ENCODE measurements at regions not wholly inside any gene's neighbourhood (a gene's known extent, or its start where the extent isn't known, plus 50 kb on each side); places are given as distances from the start of the nearest gene placed in this dataset.

DNA sequence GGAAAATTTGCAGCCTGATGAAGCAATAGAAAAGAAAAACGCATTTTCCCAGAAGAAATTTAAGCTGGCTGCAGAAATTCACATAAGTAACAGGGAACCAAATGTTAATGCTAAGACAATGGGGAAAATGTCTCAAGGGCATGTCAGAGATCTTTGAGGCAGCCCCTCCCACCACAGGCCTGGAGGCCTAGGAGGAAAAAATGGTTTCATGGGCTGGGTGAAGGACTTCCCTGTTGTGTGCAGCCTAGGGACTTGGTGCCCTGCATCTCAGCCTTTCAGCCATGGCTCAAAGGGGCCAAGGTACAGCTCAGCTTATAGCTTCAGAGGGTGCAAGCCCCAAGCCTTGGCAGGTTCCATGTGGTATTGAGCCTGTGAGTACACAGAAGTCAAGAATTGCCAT lies 476.1 kb upstream of the DPP6 start:
- Mint-ChIP-seq H3K36me3 (peaks cover 2% of the 10 kb centered on the region), H3K4me3 (no peak overlapping the region), H3K9me3 (peaks cover 44% of the 10 kb centered on the region), H3K4me1 (no peaks in the 10 kb centered on the region), H3K27me3 (ENCODE audit: insufficient read depth, low read depth) (no peaks in the 10 kb centered on the region), H3K27ac (no peak overlapping the region)
- no peaks in the 10 kb centered on the region for H3F3A ChIP-seq (ENCODE audit: low read depth)
- H2AFZ ChIP-seq (replicated peaks): no peak overlapping the region
- H3K79me2 ChIP-seq (ENCODE audit: low read depth): no peaks in the 10 kb centered on the region
- TF ChIP-seq, protein P1, sequence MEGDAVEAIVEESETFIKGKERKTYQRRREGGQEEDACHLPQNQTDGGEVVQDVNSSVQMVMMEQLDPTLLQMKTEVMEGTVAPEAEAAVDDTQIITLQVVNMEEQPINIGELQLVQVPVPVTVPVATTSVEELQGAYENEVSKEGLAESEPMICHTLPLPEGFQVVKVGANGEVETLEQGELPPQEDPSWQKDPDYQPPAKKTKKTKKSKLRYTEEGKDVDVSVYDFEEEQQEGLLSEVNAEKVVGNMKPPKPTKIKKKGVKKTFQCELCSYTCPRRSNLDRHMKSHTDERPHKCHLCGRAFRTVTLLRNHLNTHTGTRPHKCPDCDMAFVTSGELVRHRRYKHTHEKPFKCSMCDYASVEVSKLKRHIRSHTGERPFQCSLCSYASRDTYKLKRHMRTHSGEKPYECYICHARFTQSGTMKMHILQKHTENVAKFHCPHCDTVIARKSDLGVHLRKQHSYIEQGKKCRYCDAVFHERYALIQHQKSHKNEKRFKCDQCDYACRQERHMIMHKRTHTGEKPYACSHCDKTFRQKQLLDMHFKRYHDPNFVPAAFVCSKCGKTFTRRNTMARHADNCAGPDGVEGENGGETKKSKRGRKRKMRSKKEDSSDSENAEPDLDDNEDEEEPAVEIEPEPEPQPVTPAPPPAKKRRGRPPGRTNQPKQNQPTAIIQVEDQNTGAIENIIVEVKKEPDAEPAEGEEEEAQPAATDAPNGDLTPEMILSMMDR (IDR thresholded peaks at IDR 0.05): no peak
- no peak for TF ChIP-seq EZH2phosphoT487 (IDR thresholded peaks at IDR 0.05)
- TF ChIP-seq EZH2 (IDR thresholded peaks at IDR 0.05): no peak
- no peaks in the 10 kb centered on the region for H4K20me1 ChIP-seq (ENCODE audit: low read depth)
- H3K4me3 ChIP-seq: no peak overlapping the region
- H3K27ac ChIP-seq: no peak overlapping the region
- no peak for DNase-seq (ENCODE audit: low spot score)
- no peak overlapping the region for H3K9ac ChIP-seq
- peaks cover 31% of the 10 kb centered on the region for H3K9me3 ChIP-seq (ENCODE audit: low read depth)
- no peaks in the 10 kb centered on the region for H3K4me1 ChIP-seq
- H3K36me3 ChIP-seq: no peaks in the 10 kb centered on the region
- no peaks in the 10 kb centered on the region for H3K27me3 ChIP-seq
- no peak overlapping the region for H3K4me2 ChIP-seq

DNA sequence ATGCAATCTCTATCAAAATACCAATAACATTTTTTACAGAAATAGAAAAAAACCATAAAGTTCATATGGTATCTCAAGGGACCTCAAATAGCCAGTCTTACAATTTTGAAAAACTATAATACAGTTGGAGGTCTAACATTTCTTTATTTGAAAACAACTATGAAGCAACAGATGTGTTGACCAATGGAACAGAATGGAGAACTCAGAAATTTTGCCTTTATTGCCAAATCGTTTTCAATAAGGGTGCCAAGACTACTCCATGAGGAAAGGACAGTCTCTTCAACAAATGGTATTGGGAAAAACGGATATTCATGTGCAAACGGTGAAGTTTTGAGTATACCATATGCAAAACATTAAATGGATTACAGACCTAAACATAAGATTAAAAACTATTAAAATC lies 470.8 kb upstream of the DPP6 start:
- Histone ChIP-seq H3K36me3 (peaks cover 7% of the 10 kb centered on the region), H3K4me2 (no peak overlapping the region), H3K9ac (no peak overlapping the region), H3K27ac (no peak overlapping the region), H3K9me3 (ENCODE audit: low read depth) (peaks cover 37% of the 10 kb centered on the region), H3F3A (ENCODE audit: low read depth) (no peaks in the 10 kb centered on the region), H2AFZ (replicated peaks) (no peak overlapping the region), H4K20me1 (ENCODE audit: low read depth) (no peaks in the 10 kb centered on the region), H3K4me1 (no peaks in the 10 kb centered on the region), H3K4me3 (no peak overlapping the region), H3K79me2 (ENCODE audit: low read depth) (no peaks in the 10 kb centered on the region), H3K27me3 (no peaks in the 10 kb centered on the region)
- no peaks in the 10 kb centered on the region for H3K27me3 Mint-ChIP-seq (ENCODE audit: insufficient read depth, low read depth)
- no peak for DNase-seq (ENCODE audit: low spot score)
- peaks cover 35% of the 10 kb centered on the region for H3K9me3 Mint-ChIP-seq
- TF ChIP-seq, protein P1 (IDR thresholded peaks at IDR 0.05): no peak
- TF ChIP-seq EZH2phosphoT487 (IDR thresholded peaks at IDR 0.05) (no peak), EZH2 (IDR thresholded peaks at IDR 0.05) (no peak)
- no peak overlapping the region for H3K27ac Mint-ChIP-seq
- no peaks in the 10 kb centered on the region for H3K4me1 Mint-ChIP-seq
- no peaks in the 10 kb centered on the region for H3K36me3 Mint-ChIP-seq
- H3K4me3 Mint-ChIP-seq: no peak overlapping the region

GRCh38 chr7:153584132-153584531 lies 468.1 kb upstream of the DPP6 start:
- Mint-ChIP-seq H3K36me3 (no peaks in the 10 kb centered on the region), H3K27me3 (ENCODE audit: insufficient read depth, low read depth) (no peaks in the 10 kb centered on the region), H3K27ac (no peak overlapping the region), H3K9me3 (peaks cover 21% of the 10 kb centered on the region), H3K4me3 (no peak overlapping the region), H3K4me1 (no peaks in the 10 kb centered on the region)
- no peaks in the 10 kb centered on the region for H4K20me1 ChIP-seq (ENCODE audit: low read depth)
- H3K27ac ChIP-seq: no peak overlapping the region
- TF ChIP-seq EZH2 (IDR thresholded peaks at IDR 0.05): no peak
- no peak for TF ChIP-seq EZH2phosphoT487 (IDR thresholded peaks at IDR 0.05)
- H3K9ac ChIP-seq: no peak overlapping the region
- no peaks in the 10 kb centered on the region for H3F3A ChIP-seq (ENCODE audit: low read depth)
- H3K36me3 ChIP-seq: peaks cover 7% of the 10 kb centered on the region
- H3K9me3 ChIP-seq (ENCODE audit: low read depth): peaks cover 14% of the 10 kb centered on the region
- no peaks in the 10 kb centered on the region for H3K4me1 ChIP-seq
- no peak overlapping the region for H3K4me3 ChIP-seq
- no peak for DNase-seq (ENCODE audit: low spot score)
- H3K4me2 ChIP-seq: no peak overlapping the region
- H2AFZ ChIP-seq (replicated peaks): no peak overlapping the region
- no peaks in the 10 kb centered on the region for H3K79me2 ChIP-seq (ENCODE audit: low read depth)
- H3K27me3 ChIP-seq: no peaks in the 10 kb centered on the region

GRCh38 chr7:153588586-153588985 lies 463.6 kb upstream of the DPP6 start:
- H3K36me3 ChIP-seq: no peaks in the 10 kb centered on the region
- no peak overlapping the region for H3K27ac Mint-ChIP-seq
- peaks cover 2% of the 10 kb centered on the region for H3K27me3 Mint-ChIP-seq (ENCODE audit: insufficient read depth, low read depth)
- no peaks in the 10 kb centered on the region for H3F3A ChIP-seq (ENCODE audit: low read depth)
- no peak overlapping the region for H3K9ac ChIP-seq
- DNase-seq (ENCODE audit: low spot score): no peak
- no peak overlapping the region for H3K4me3 Mint-ChIP-seq
- H3K27ac ChIP-seq: no peak overlapping the region
- no peaks in the 10 kb centered on the region for H3K4me1 Mint-ChIP-seq
- H3K4me3 ChIP-seq: no peak overlapping the region
- no peaks in the 10 kb centered on the region for H4K20me1 ChIP-seq (ENCODE audit: low read depth)
- peaks cover under 1% of the 10 kb centered on the region for H3K9me3 ChIP-seq (ENCODE audit: low read depth)
- TF ChIP-seq, protein P1 (IDR thresholded peaks at IDR 0.05): no peak
- TF ChIP-seq EZH2phosphoT487 (IDR thresholded peaks at IDR 0.05) (no peak), EZH2 (IDR thresholded peaks at IDR 0.05) (no peak)
- H3K9me3 Mint-ChIP-seq: peaks cover 35% of the 10 kb centered on the region
- no peak overlapping the region for H3K4me2 ChIP-seq
- H3K36me3 Mint-ChIP-seq: no peaks in the 10 kb centered on the region
- no peaks in the 10 kb centered on the region for H3K79me2 ChIP-seq (ENCODE audit: low read depth)
- no peak overlapping the region for H2AFZ ChIP-seq (replicated peaks)
- no peaks in the 10 kb centered on the region for H3K4me1 ChIP-seq
- no peaks in the 10 kb centered on the region for H3K27me3 ChIP-seq

All from neural progenitor cell (in vitro differentiated cells).